ENCODE measurements at regions not wholly inside any gene's neighbourhood (a gene's known extent, or its start where the extent isn't known, plus 50 kb on each side); places are given as distances from the start of the nearest gene placed in this dataset.

DNA sequence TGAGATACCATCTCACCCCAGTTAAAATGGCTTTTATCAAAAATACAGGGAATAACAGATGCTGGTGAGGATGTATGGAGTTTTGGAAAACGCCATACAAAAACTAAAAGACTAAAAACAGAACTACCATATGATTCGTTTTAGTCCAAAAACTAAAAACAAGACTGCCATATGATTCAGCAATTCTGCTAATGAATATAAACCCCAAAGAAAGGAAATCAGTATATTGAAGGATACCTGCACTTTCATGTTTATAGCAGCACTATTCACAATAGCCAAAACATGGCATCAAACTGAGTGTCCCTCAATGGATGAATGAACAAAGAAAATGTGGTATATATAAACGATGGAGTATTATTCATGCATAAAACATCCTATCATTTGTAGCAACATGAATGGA is 224.4 kb upstream of the MC4R start:
- intact Hi-C loops (cut with micrococcal nuclease; ENCODE audit: unreplicated experiment): loop anchor here (10.0 kb wide), 1 partner anchor 58 kb away; no protein-coding TSS in a partner anchor

DNA sequence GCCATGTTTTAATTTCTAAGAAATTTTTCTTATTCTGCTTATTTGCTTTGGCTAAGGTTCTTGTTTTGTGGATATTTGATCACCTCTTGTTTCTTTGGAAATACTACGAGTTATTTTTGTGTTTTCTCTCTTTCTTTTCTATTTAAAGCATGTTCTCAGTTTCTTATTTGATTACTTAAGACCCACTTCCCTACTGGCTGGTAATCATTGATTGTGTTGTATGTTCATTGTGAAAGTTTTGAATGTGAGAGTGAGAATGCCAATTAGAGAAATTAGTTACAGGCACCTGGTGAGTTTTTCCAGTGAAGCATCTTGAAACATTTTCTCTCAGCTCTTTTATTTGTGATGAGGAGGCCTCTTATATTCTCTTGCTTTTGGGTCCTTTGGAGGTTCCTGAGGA is 226.7 kb upstream of the MC4R start:
- TF ChIP-seq EZH2 (IDR thresholded peaks at IDR 0.05; ENCODE audit: borderline replicate concordance, low read depth, low read length, poor library complexity, severe bottlenecking): no peak
- TF ChIP-seq, protein P1, sequence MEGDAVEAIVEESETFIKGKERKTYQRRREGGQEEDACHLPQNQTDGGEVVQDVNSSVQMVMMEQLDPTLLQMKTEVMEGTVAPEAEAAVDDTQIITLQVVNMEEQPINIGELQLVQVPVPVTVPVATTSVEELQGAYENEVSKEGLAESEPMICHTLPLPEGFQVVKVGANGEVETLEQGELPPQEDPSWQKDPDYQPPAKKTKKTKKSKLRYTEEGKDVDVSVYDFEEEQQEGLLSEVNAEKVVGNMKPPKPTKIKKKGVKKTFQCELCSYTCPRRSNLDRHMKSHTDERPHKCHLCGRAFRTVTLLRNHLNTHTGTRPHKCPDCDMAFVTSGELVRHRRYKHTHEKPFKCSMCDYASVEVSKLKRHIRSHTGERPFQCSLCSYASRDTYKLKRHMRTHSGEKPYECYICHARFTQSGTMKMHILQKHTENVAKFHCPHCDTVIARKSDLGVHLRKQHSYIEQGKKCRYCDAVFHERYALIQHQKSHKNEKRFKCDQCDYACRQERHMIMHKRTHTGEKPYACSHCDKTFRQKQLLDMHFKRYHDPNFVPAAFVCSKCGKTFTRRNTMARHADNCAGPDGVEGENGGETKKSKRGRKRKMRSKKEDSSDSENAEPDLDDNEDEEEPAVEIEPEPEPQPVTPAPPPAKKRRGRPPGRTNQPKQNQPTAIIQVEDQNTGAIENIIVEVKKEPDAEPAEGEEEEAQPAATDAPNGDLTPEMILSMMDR (conservative IDR thresholded peaks at IDR 0.05; ENCODE audit: low read depth, low read length): no peak
- BruUV-seq (replicated peaks): no TSS peak
- no peak for DNase-seq (ENCODE audit: low spot score)
- H3K27me3 ChIP-seq (replicated peaks; ENCODE audit: insufficient read depth, low read depth, low read length, poor library complexity): peaks cover 3% of the 10 kb centered on the region
- CTCF ChIA-PET: no interaction called here
- H3K36me3 ChIP-seq (ENCODE audit: insufficient read depth, low read length, poor library complexity, severe bottlenecking): no peaks in the 10 kb centered on the region
- no peak overlapping the region for H3K27ac ChIP-seq (ENCODE audit: low read depth, low read length, poor library complexity, severe bottlenecking)
- POLR2A ChIA-PET (ENCODE audit: low non-redundant PET): no interaction called here
- no peaks in the 10 kb centered on the region for H3K4me1 ChIP-seq (ENCODE audit: insufficient read depth, low read length, poor library complexity, severe bottlenecking)
- H3K9me3 ChIP-seq (ENCODE audit: low read depth, low read length, poor library complexity, severe bottlenecking): no peaks in the 10 kb centered on the region
- intact Hi-C loops (cut with micrococcal nuclease; ENCODE audit: unreplicated experiment): loop anchor here (10.0 kb wide), 1 partner anchor 56 kb away; no protein-coding TSS in a partner anchor
- no peak overlapping the region for H3K4me3 ChIP-seq (ENCODE audit: low read depth, low read length, poor library complexity, severe bottlenecking)

More for the DNA sequence above, 224.4 kb upstream of the MC4R start:
- BruUV-seq (replicated peaks): no TSS peak
- CTCF ChIA-PET: no interaction called here
- H3K27me3 ChIP-seq (replicated peaks; ENCODE audit: insufficient read depth, low read depth, low read length, poor library complexity): no peaks in the 10 kb centered on the region
- H3K27ac ChIP-seq (ENCODE audit: low read depth, low read length, poor library complexity, severe bottlenecking): no peak overlapping the region
- no peak overlapping the region for H3K4me3 ChIP-seq (ENCODE audit: low read depth, low read length, poor library complexity, severe bottlenecking)
- TF ChIP-seq, protein P1 (conservative IDR thresholded peaks at IDR 0.05; ENCODE audit: low read depth, low read length): no peak
- no peak for TF ChIP-seq EZH2 (IDR thresholded peaks at IDR 0.05; ENCODE audit: borderline replicate concordance, low read depth, low read length, poor library complexity, severe bottlenecking)
- H3K4me1 ChIP-seq (ENCODE audit: insufficient read depth, low read length, poor library complexity, severe bottlenecking): no peaks in the 10 kb centered on the region
- POLR2A ChIA-PET (ENCODE audit: low non-redundant PET): no interaction called here
- no peaks in the 10 kb centered on the region for H3K9me3 ChIP-seq (ENCODE audit: low read depth, low read length, poor library complexity, severe bottlenecking)
- H3K36me3 ChIP-seq (ENCODE audit: insufficient read depth, low read length, poor library complexity, severe bottlenecking): no peaks in the 10 kb centered on the region
- DNase-seq (ENCODE audit: low spot score): no peak

DNA sequence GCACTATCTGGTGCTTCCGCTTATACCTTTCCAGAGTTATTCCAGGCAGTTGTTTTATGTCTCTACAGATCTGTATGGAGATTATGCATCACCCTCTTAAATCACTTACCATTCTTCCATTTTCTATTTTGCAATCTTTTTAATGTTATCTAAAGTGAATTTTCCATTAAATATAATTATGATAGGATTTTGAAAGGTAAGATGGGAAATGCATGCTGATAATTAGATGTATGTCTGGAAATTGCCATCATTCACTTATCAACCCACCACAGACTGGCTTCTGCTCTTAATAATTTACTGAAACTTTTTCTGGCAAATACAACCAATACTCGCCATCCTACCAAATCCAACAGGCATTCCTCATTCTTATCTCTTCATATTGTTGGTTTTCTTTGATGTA is 227.4 kb upstream of the MC4R start:
- no TSS peak for BruUV-seq (replicated peaks)
- Histone ChIP-seq H3K27me3 (replicated peaks; ENCODE audit: insufficient read depth, low read depth, low read length, poor library complexity) (peaks cover 3% of the 10 kb centered on the region), H3K9me3 (ENCODE audit: low read depth, low read length, poor library complexity, severe bottlenecking) (no peaks in the 10 kb centered on the region), H3K4me3 (ENCODE audit: low read depth, low read length, poor library complexity, severe bottlenecking) (no peak overlapping the region), H3K27ac (ENCODE audit: low read depth, low read length, poor library complexity, severe bottlenecking) (no peak overlapping the region), H3K4me1 (ENCODE audit: insufficient read depth, low read length, poor library complexity, severe bottlenecking) (no peaks in the 10 kb centered on the region), H3K36me3 (ENCODE audit: insufficient read depth, low read length, poor library complexity, severe bottlenecking) (no peaks in the 10 kb centered on the region)
- ChIA-PET POLR2A (ENCODE audit: low non-redundant PET) (no interaction called here), CTCF (no interaction called here)
- DNase-seq (ENCODE audit: low spot score): no peak
- intact Hi-C loops (cut with micrococcal nuclease; ENCODE audit: unreplicated experiment): loop anchor here (10.0 kb wide), 1 partner anchor 55 kb away; no protein-coding TSS in a partner anchor
- TF ChIP-seq EZH2 (IDR thresholded peaks at IDR 0.05; ENCODE audit: borderline replicate concordance, low read depth, low read length, poor library complexity, severe bottlenecking): no peak
- TF ChIP-seq, protein P1 (conservative IDR thresholded peaks at IDR 0.05; ENCODE audit: low read depth, low read length): no peak

Data from A673 (cell line).